ENCODE measurements at regions not wholly inside any gene's neighbourhood (a gene's known extent, or its start where the extent isn't known, plus 50 kb on each side); places are given as distances from the start of the nearest gene placed in this dataset.

DNA sequence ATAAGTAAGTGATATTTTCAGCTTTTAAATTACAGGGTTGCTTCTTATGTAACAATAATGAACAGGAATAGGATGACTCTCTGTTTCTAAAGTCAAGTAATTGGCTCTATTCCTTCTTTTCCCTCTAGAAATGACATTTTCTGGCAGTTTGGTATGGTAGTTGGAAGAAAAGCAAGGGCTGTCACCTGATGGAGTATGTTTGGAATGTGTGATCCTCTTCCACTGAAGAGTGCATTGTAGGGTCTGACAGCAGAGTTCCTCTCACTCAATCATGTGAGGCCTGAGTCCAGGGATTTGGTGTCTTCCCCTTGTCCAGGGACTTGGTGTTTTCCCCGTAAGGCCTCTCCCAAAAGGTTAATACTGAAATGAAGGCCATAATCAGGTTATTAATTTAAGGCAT lies 233.8 kb upstream of the FBXL7 start:
- Histone ChIP-seq H3K27me3 (ENCODE audit: control insufficient read depth, insufficient read depth, low read length) (no peaks in the 10 kb centered on the region), H3K27ac (ENCODE audit: low read length) (no peak overlapping the region), H3K4me3 (ENCODE audit: low read length) (no peak overlapping the region), H3K36me3 (ENCODE audit: control insufficient read depth, insufficient read depth, low read length) (no peaks in the 10 kb centered on the region), H3K4me1 (ENCODE audit: control insufficient read depth, insufficient read depth, low read length) (no peaks in the 10 kb centered on the region), H3K9me3 (ENCODE audit: control insufficient read depth, low read depth, low read length) (no peaks in the 10 kb centered on the region)
- DNase-seq: no peak
- WGBS (ENCODE audit: insufficient coverage, low lambda C conversion rate): no CpG with 5 or more reads among the region's 1 CpG

DNA sequence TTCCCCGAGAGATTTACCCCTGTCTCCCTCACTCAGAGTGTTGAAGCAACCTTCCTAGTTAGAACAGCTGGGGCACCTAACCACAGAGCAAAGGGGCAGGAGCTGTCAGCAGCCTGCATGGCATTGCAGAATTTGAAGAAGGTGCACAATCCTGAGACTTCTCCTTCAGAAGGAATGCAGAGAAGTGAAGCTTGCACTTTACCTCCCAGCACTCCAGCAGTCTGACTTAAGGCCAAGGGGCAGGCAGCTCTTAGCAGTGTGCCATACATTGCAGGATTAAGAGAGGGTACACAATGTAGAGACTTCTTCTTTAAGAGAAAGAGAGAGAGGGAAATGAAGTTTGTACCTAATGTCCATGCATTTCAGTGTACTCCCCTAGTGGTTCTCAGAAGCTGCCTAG lies 236.0 kb upstream of the FBXL7 start:
- Histone ChIP-seq H3K4me3 (ENCODE audit: low read length) (no peak overlapping the region), H3K4me1 (ENCODE audit: control insufficient read depth, insufficient read depth, low read length) (no peaks in the 10 kb centered on the region), H3K27me3 (ENCODE audit: control insufficient read depth, insufficient read depth, low read length) (no peaks in the 10 kb centered on the region), H3K9me3 (ENCODE audit: control insufficient read depth, low read depth, low read length) (no peaks in the 10 kb centered on the region), H3K27ac (ENCODE audit: low read length) (no peak overlapping the region), H3K36me3 (ENCODE audit: control insufficient read depth, insufficient read depth, low read length) (no peaks in the 10 kb centered on the region)
- DNase-seq: no peak
- WGBS (ENCODE audit: insufficient coverage, low lambda C conversion rate): no CpG with 5 or more reads among the region's 1 CpG

DNA sequence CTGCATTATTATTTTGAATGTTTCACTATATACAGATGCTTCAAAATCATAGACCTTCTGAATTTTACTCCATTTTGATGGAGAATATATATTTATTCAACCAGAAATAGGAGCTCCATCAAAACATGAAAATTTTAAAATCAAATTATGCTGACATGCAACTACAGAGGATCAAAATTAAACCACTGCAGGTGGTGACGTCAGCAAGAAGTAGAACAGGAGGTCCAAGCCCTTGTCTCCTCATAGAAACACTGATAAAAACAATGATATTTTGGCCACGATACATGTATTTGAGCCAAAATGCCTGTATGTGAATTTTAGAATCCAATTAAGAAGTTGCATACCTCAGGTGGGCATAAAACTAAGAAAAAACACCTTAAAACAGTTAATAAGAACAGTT lies 236.6 kb upstream of the FBXL7 start:
- no peak for DNase-seq
- no peaks in the 10 kb centered on the region for H3K36me3 ChIP-seq (ENCODE audit: control insufficient read depth, insufficient read depth, low read length)
- H3K4me3 ChIP-seq (ENCODE audit: low read length): no peak overlapping the region
- no peaks in the 10 kb centered on the region for H3K9me3 ChIP-seq (ENCODE audit: control insufficient read depth, low read depth, low read length)
- no peaks in the 10 kb centered on the region for H3K4me1 ChIP-seq (ENCODE audit: control insufficient read depth, insufficient read depth, low read length)
- 67% methylated on average over 1 of the region's 2 CpGs for WGBS (ENCODE audit: insufficient coverage, low lambda C conversion rate)
- no peaks in the 10 kb centered on the region for H3K27me3 ChIP-seq (ENCODE audit: control insufficient read depth, insufficient read depth, low read length)
- H3K27ac ChIP-seq (ENCODE audit: low read length): no peak overlapping the region

DNA sequence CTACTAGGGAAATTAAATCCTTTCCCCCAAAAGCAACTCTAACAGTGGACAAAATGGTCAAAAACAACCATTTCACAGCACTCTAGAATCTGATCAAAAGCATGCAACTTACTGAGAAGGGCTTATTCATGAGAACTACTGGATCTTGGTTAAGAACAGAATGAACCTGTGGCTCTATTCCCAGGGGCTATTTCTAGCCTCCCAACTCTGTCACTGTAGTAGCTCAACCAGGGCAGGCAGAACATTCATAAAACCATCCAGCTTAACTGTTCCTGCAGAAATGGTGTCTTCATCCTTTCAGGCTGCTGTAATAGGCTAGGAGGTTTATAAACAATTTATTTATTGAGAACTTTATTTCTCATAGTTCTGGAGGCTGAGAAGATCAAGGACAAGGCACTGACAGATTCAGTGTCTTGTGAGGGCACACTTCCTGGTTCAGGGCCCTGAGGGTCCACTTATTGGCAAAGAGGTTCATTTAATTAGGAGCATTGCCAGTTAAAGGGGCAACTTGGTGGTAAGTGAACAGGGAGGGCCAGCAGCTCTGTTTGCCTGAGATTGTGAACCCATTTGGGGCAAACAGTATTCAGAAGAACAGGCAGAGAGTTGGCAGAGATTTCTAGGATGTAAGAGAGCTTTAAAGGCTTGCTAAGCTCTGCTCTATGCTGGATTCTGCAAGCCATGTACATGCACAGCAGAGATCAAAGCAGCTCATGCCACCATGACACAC lies 238.5 kb upstream of the FBXL7 start:
- H3K36me3 ChIP-seq (ENCODE audit: control insufficient read depth, insufficient read depth, low read length): no peaks in the 10 kb centered on the region
- no peak for DNase-seq
- no peaks in the 10 kb centered on the region for H3K27me3 ChIP-seq (ENCODE audit: control insufficient read depth, insufficient read depth, low read length)
- H3K4me3 ChIP-seq (ENCODE audit: low read length): no peak overlapping the region
- no peaks in the 10 kb centered on the region for H3K4me1 ChIP-seq (ENCODE audit: control insufficient read depth, insufficient read depth, low read length)
- no peak overlapping the region for H3K27ac ChIP-seq (ENCODE audit: low read length)
- no peaks in the 10 kb centered on the region for H3K9me3 ChIP-seq (ENCODE audit: control insufficient read depth, low read depth, low read length)

DNA sequence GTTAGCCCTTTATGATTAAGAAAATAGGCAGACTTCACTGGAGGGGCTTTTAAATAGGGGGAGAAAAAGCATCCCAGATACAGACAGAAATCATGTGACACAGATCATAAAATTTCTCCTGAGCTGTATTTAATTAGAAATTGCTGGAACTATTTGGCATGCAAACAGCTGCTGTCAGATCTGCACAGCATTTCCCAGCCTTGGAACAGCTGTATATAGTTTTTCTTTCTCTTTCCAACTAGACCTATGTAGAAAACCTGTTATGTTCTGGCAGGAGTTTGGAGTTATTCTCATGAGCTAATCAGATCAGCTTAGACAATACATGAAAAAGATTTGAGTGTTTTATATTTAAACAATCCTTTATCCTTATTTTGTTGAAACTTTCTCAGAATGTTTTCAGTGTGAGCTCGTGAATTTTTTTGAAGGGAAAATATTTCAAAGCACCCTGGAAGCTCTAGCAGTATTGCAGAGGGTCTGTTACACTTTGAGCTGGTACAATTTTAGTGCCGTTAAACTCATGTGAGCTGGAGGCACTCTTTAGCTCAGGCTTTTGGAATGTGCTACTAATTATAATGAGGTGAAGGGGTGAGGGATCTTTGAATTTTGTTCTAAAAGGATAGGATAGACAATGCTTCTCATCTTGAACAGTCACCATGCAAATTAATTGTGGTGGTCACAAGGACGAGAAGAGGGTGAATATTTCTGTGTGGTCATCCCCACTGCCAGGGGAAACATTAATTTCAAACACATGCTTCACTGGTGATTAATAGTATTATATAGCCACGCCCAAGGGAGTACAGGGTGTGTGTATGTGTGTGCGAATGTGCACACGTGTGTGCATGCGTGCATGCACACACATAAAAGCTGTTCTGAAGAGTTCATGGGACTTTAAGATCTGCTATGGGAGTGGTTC lies 239.4 kb upstream of the FBXL7 start:
- H3K36me3 ChIP-seq (ENCODE audit: control insufficient read depth, insufficient read depth, low read length): no peaks in the 10 kb centered on the region
- WGBS (ENCODE audit: insufficient coverage, low lambda C conversion rate): 63% methylated on average over 1 of the region's 7 CpGs
- H3K27me3 ChIP-seq (ENCODE audit: control insufficient read depth, insufficient read depth, low read length): no peaks in the 10 kb centered on the region
- H3K9me3 ChIP-seq (ENCODE audit: control insufficient read depth, low read depth, low read length): no peaks in the 10 kb centered on the region
- no peak overlapping the region for H3K27ac ChIP-seq (ENCODE audit: low read length)
- DNase-seq: no peak
- H3K4me3 ChIP-seq (ENCODE audit: low read length): no peak overlapping the region
- H3K4me1 ChIP-seq (ENCODE audit: control insufficient read depth, insufficient read depth, low read length): no peaks in the 10 kb centered on the region

DNA sequence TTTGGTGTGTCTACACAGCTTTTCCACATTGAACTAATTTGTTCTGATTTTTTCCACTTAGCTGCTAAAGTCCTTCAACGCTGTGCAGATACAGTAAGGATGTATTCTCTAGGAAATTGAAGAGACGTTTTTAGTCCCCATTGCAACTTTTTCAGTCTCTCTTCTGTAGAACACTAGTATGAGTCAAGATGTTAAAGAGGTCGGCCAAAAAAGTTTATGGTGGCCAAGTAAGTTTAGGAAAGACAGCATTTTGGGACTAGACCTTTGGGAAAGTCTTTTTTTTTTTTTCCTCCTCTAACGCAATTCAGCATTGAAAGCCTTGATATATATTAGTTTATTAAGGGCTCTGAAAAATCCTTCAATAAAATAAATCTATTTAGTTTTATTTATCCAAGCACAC lies 243.5 kb upstream of the FBXL7 start:
- Histone ChIP-seq H3K36me3 (ENCODE audit: control insufficient read depth, insufficient read depth, low read length) (no peaks in the 10 kb centered on the region), H3K9me3 (ENCODE audit: control insufficient read depth, low read depth, low read length) (no peaks in the 10 kb centered on the region), H3K27ac (ENCODE audit: low read length) (no peak overlapping the region), H3K27me3 (ENCODE audit: control insufficient read depth, insufficient read depth, low read length) (no peaks in the 10 kb centered on the region), H3K4me3 (ENCODE audit: low read length) (no peak overlapping the region), H3K4me1 (ENCODE audit: control insufficient read depth, insufficient read depth, low read length) (no peaks in the 10 kb centered on the region)
- DNase-seq: no peak
- WGBS (ENCODE audit: insufficient coverage, low lambda C conversion rate): 90% methylated on average over 2 of the region's 4 CpGs

DNA sequence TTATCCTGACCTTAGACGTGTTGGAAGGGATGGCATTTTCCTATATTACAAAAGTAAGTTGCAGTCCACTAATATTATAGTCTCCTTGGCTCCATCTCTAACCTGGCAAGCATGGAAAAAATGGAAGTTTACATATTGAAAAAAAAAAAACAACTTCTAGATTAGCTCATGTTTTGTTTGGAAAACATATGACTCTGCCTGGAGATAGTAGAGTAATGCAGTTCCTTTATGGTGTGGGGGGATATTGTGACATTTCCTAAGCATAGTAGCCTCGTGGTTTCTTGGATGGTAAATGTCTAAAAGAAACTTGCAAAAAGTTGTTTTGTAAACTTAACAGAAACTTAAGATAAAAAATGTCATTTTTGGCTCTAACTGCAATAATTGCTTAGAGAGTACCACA lies 244.4 kb upstream of the FBXL7 start:
- Histone ChIP-seq H3K9me3 (ENCODE audit: control insufficient read depth, low read depth, low read length) (no peaks in the 10 kb centered on the region), H3K36me3 (ENCODE audit: control insufficient read depth, insufficient read depth, low read length) (no peaks in the 10 kb centered on the region), H3K27me3 (ENCODE audit: control insufficient read depth, insufficient read depth, low read length) (no peaks in the 10 kb centered on the region), H3K27ac (ENCODE audit: low read length) (no peak overlapping the region), H3K4me1 (ENCODE audit: control insufficient read depth, insufficient read depth, low read length) (no peaks in the 10 kb centered on the region), H3K4me3 (ENCODE audit: low read length) (no peak overlapping the region)
- WGBS (ENCODE audit: insufficient coverage, low lambda C conversion rate): 100% methylated on average over 1 of the region's 2 CpGs
- DNase-seq: no peak

DNA sequence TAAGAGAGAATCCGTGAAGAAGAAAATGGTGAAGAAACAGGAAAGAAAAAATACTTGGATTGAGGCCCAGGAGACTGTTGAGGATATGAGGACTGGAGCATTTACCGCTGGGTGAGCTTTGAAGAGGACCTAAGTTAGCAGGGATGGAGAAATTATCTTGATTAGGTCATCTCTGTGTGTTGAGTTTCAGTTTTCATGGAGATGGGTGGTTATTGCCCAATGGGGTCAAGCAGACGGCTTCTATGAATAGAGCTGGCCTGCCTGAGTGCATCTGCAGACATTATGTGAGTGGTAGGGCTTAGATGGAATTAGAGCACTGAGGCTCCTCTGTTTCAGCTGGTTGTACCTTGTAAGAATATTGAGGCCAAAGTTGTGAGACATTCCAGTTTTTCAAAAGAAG lies 245.4 kb upstream of the FBXL7 start:
- H3K9me3 ChIP-seq (ENCODE audit: control insufficient read depth, low read depth, low read length): no peaks in the 10 kb centered on the region
- WGBS (ENCODE audit: insufficient coverage, low lambda C conversion rate): 86% methylated on average over 2 of the region's 3 CpGs
- H3K36me3 ChIP-seq (ENCODE audit: control insufficient read depth, insufficient read depth, low read length): no peaks in the 10 kb centered on the region
- no peak overlapping the region for H3K27ac ChIP-seq (ENCODE audit: low read length)
- H3K4me3 ChIP-seq (ENCODE audit: low read length): no peak overlapping the region
- DNase-seq: no peak
- no peaks in the 10 kb centered on the region for H3K27me3 ChIP-seq (ENCODE audit: control insufficient read depth, insufficient read depth, low read length)
- no peaks in the 10 kb centered on the region for H3K4me1 ChIP-seq (ENCODE audit: control insufficient read depth, insufficient read depth, low read length)

DNA sequence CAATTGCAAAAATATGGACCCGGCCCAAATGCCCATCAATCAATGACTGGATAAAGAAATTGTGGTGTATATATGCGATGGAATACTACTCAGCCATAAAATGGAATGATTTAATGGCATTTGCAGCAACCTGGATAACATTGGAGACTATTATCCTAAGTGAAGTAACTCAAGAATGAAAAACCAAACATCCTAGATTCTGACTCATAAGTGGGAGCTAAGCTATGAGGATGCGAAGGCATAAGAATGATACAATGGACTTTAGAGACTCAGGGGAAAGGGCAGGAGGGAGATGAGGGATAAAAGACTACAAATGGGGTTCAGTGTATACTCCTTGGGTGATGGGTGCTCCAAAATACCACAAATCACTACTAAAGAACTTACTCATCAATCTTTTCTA lies 247.6 kb upstream of the FBXL7 start:
- no peak overlapping the region for H3K4me3 ChIP-seq (ENCODE audit: low read length)
- no peaks in the 10 kb centered on the region for H3K36me3 ChIP-seq (ENCODE audit: control insufficient read depth, insufficient read depth, low read length)
- no peaks in the 10 kb centered on the region for H3K27me3 ChIP-seq (ENCODE audit: control insufficient read depth, insufficient read depth, low read length)
- no peaks in the 10 kb centered on the region for H3K4me1 ChIP-seq (ENCODE audit: control insufficient read depth, insufficient read depth, low read length)
- no peak overlapping the region for H3K27ac ChIP-seq (ENCODE audit: low read length)
- H3K9me3 ChIP-seq (ENCODE audit: control insufficient read depth, low read depth, low read length): no peaks in the 10 kb centered on the region
- DNase-seq: no peak
- 100% methylated on average over 2 of the region's 3 CpGs for WGBS (ENCODE audit: insufficient coverage, low lambda C conversion rate)

DNA sequence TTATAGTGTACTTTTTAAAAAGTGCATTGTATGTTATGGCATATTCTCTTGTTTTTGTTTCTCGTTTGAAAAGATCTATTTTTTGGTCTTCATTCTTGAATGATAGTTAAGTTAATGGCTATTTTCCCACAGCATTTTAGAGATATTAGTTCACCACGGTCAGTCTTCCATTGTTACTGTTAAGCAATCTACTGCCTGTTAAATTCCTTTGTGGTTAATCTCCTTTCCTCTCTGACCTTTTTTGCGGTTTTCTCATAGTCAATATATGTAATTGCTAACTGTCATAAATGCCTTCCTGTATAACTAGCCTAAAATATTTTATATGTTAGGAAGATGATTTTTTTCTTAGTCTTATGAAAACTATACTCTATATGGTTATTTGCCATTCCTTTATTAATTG lies 250.8 kb upstream of the FBXL7 start:
- no peak for DNase-seq
- Histone ChIP-seq H3K9me3 (ENCODE audit: control insufficient read depth, low read depth, low read length) (no peaks in the 10 kb centered on the region), H3K4me1 (ENCODE audit: control insufficient read depth, insufficient read depth, low read length) (no peaks in the 10 kb centered on the region), H3K36me3 (ENCODE audit: control insufficient read depth, insufficient read depth, low read length) (no peaks in the 10 kb centered on the region), H3K4me3 (ENCODE audit: low read length) (no peak overlapping the region), H3K27ac (ENCODE audit: low read length) (no peak overlapping the region), H3K27me3 (ENCODE audit: control insufficient read depth, insufficient read depth, low read length) (no peaks in the 10 kb centered on the region)
- 29% methylated on average over 3 of the region's 3 CpGs for WGBS (ENCODE audit: insufficient coverage, low lambda C conversion rate)

DNA sequence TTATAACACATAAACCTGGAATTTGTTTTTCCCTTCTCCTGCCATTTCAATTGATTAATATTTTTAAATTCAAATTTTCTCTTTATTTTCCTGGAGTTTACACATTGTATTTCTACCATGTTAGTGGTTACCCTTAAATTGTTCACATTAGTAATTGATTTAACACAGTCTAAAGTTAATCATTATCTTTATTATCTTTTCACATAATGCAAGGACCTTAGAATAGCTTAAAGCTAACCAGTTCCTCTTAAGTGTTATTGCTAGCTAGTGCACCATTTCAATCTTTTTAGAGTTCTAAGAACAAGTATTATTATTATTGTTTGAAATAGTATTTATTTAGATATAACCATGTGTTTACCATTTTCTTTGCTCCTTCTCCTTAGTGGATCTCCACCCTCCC lies 251.2 kb upstream of the FBXL7 start:
- no peak for DNase-seq
- no peaks in the 10 kb centered on the region for H3K27me3 ChIP-seq (ENCODE audit: control insufficient read depth, insufficient read depth, low read length)

More for the DNA sequence above, 251.2 kb upstream of the FBXL7 start:
- no peak overlapping the region for H3K27ac ChIP-seq (ENCODE audit: low read length)
- no peaks in the 10 kb centered on the region for H3K9me3 ChIP-seq (ENCODE audit: control insufficient read depth, low read depth, low read length)
- H3K4me1 ChIP-seq (ENCODE audit: control insufficient read depth, insufficient read depth, low read length): no peaks in the 10 kb centered on the region
- no peaks in the 10 kb centered on the region for H3K36me3 ChIP-seq (ENCODE audit: control insufficient read depth, insufficient read depth, low read length)
- no peak overlapping the region for H3K4me3 ChIP-seq (ENCODE audit: low read length)
